GM23338 (cell line): ENCODE measurements at regions not wholly inside any gene's neighbourhood (a gene's known extent, or its start where the extent isn't known, plus 50 kb on each side); places are given as distances from the start of the nearest gene placed in this dataset.

Experiments
- ATAC-seq: fragments of 200-7000 bp; cut with Tn5 transposase; 3 replicates; pipeline ENCODE4 v1.9.1; 2020
- DNase-seq: peaks from one replicate; pipeline ENCODE4 v3.0.0-alpha.2; 2015; ENCODE audit warnings: low spot score
- H2AFZ ChIP-seq: fragments of 200-600 bp; sonication (generic); 2 replicates; pipeline ENCODE4 v1.8.0; 2016; ENCODE audit warnings: antibody characterized with exemption, mild to moderate bottlenecking, moderate library complexity
- H3F3A ChIP-seq: fragments of 200-600 bp; sonication (generic); replicated peaks from 2 replicates; pipeline ENCODE4 v1.8.0; 2017; ENCODE audit warnings: antibody characterized with exemption, mixed run types, low read depth
- H3K27ac ChIP-seq: fragments of 200-600 bp; sonication (generic); 2 replicates; pipeline ENCODE4 v1.6.1; 2016; ENCODE audit warnings: low read depth
- H3K27me3 ChIP-seq: fragments of 200-600 bp; sonication (generic); 2 replicates; pipeline ENCODE4 v1.8.0; 2016; ENCODE audit warnings: mild to moderate bottlenecking, mixed run types, moderate library complexity; ENCODE audit not compliant: insufficient read depth
- H3K36me3 ChIP-seq: fragments of 200-600 bp; sonication (generic); 2 replicates; pipeline ENCODE4 v1.8.0; 2016; ENCODE audit warnings: mild to moderate bottlenecking; ENCODE audit not compliant: insufficient read depth
- H3K4me1 ChIP-seq: fragments of 200-600 bp; sonication (generic); 2 replicates; pipeline ENCODE4 v1.8.0; 2016; ENCODE audit warnings: mild to moderate bottlenecking, moderate library complexity; ENCODE audit not compliant: insufficient read depth
- H3K4me2 ChIP-seq: fragments of 200-600 bp; sonication (generic); 2 replicates; pipeline ENCODE4 v1.7.1; 2017; ENCODE audit warnings: mixed run types
- H3K4me3 ChIP-seq: fragments of 200-600 bp; sonication (generic); 2 replicates; pipeline ENCODE4 v1.6.1; 2016; ENCODE audit warnings: mixed run types
- H3K79me2 ChIP-seq: fragments of 200-600 bp; sonication (generic); replicated peaks from 2 replicates; pipeline ENCODE4 v1.8.0; 2017; ENCODE audit warnings: mild to moderate bottlenecking; ENCODE audit not compliant: insufficient read depth
- H3K9me2 ChIP-seq: fragments of 200-600 bp; sonication (generic); 2 replicates; pipeline ENCODE4 v1.8.0; 2017; ENCODE audit not compliant: insufficient read depth
- H4K20me1 ChIP-seq: fragments of 200-600 bp; sonication (generic); replicated peaks from 2 replicates; pipeline ENCODE4 v1.8.0; 2017; ENCODE audit warnings: mild to moderate bottlenecking; ENCODE audit not compliant: insufficient read depth
- H3K27ac Mint-ChIP-seq: 2 replicates; pipeline ENCODE4 v1.8.0; 2020; ENCODE audit warnings: inconsistent platforms, mild to moderate bottlenecking, moderate library complexity, mixed read lengths
- H3K27me3 Mint-ChIP-seq: 3 replicates; pipeline ENCODE4 v1.8.0; 2022; ENCODE audit warnings: low read depth, mild to moderate bottlenecking, moderate library complexity, mixed read lengths, inconsistent platforms; ENCODE audit not compliant: insufficient read depth, poor library complexity
- H3K36me3 Mint-ChIP-seq: 3 replicates; pipeline ENCODE4 v1.8.0; 2021; ENCODE audit warnings: low read depth, mild to moderate bottlenecking, inconsistent platforms, moderate library complexity, mixed read lengths
- H3K4me1 Mint-ChIP-seq: 3 replicates; pipeline ENCODE4 v1.8.0; 2020; ENCODE audit warnings: mild to moderate bottlenecking, inconsistent platforms, mixed read lengths
- H3K4me3 Mint-ChIP-seq: 3 replicates; pipeline ENCODE4 v1.8.0; 2021; ENCODE audit warnings: moderate library complexity, mild to moderate bottlenecking, inconsistent platforms, mixed read lengths
- H3K9me3 Mint-ChIP-seq: 3 replicates; pipeline ENCODE4 v1.8.0; 2020; ENCODE audit warnings: moderate library complexity, mild to moderate bottlenecking, inconsistent platforms, mixed read lengths
- CREB1 ChIP-seq: fragments of 250-450 bp; sonication (Bioruptor Pico); IDR thresholded peaks from 2 replicates; pipeline ENCODE4 v1.5.0; 2020; ENCODE audit warnings: low read depth, mild to moderate bottlenecking, moderate library complexity
- CTCF ChIP-seq, 2 experiments: fragments of 200-600 bp in 1 of 2; sonication (generic) in 1 of 2; conservative IDR thresholded peaks; 2 replicates each; pipeline versions ENCODE4 v1.5.1 to v1.6.1; 2016 to 2017; ENCODE audit warnings: antibody characterized with exemption in 2 of 2, low read depth in 2 of 2, mild to moderate bottlenecking in 2 of 2, moderate library complexity in 1 of 2
- ETS1 ChIP-seq: IDR thresholded peaks from 2 replicates; pipeline ENCODE4 v1.6.1; 2016; ENCODE audit warnings: antibody characterized with exemption
- EZH2 ChIP-seq: fragments of 200-600 bp; sonication (generic); IDR thresholded peaks from one replicate; pipeline ENCODE4 v1.8.0; 2017; ENCODE audit warnings: antibody characterized with exemption, mild to moderate bottlenecking, low read depth; ENCODE audit not compliant: unreplicated experiment
- EZH2phosphoT487 ChIP-seq: fragments of 200-600 bp; sonication (generic); IDR thresholded peaks from one replicate; pipeline ENCODE4 v1.8.1; 2018; ENCODE audit warnings: antibody characterized with exemption; ENCODE audit not compliant: unreplicated experiment
- JUNB ChIP-seq: IDR thresholded peaks from one replicate; pipeline ENCODE4 v1.6.1; 2016; ENCODE audit warnings: antibody characterized with exemption; ENCODE audit not compliant: unreplicated experiment
- NANOG ChIP-seq: IDR thresholded peaks from 2 replicates; pipeline ENCODE4 v1.6.1; 2016; ENCODE audit warnings: antibody characterized with exemption, borderline replicate concordance
- POLR2AphosphoS5 ChIP-seq: IDR thresholded peaks from 2 replicates; pipeline ENCODE4 v1.6.1; 2016; ENCODE audit warnings: antibody characterized with exemption, low read depth
- REST ChIP-seq: IDR thresholded peaks from one replicate; pipeline ENCODE4 v1.6.1; 2018; ENCODE audit warnings: antibody characterized with exemption; ENCODE audit not compliant: unreplicated experiment
- STAT1 ChIP-seq: IDR thresholded peaks from one replicate; pipeline ENCODE4 v1.6.1; 2016; ENCODE audit warnings: antibody characterized with exemption; ENCODE audit not compliant: unreplicated experiment
- ZNF114 ChIP-seq: fragments of 250-450 bp; sonication (Bioruptor Pico); IDR thresholded peaks from 2 replicates; pipeline ENCODE4 v1.5.0; 2020; ENCODE audit warnings: mild to moderate bottlenecking, moderate library complexity
- ZNF331 ChIP-seq: fragments of 250-450 bp; sonication (Bioruptor Pico); IDR thresholded peaks from 2 replicates; pipeline ENCODE4 v1.5.0; 2020; ENCODE audit warnings: low read depth, mild to moderate bottlenecking, moderate library complexity
- ZNF462 ChIP-seq: fragments of 250-450 bp; sonication (Bioruptor Pico); IDR thresholded peaks from 2 replicates; pipeline ENCODE4 v1.5.0; 2020; ENCODE audit warnings: mild to moderate bottlenecking, moderate library complexity

- H3K27ac Mint-ChIP-seq = no peak overlapping the region
- Histone ChIP-seq H3F3A (no peaks in the 10 kb centered on the region), H3K27ac (no peak overlapping the region), H3K4me3 (no peak overlapping the region), H3K9me2 (no peaks in the 10 kb centered on the region), H3K36me3 (no peaks in the 10 kb centered on the region), H3K27me3 (peaks cover 27% of the 10 kb centered on the region), H3K79me2 (no peaks in the 10 kb centered on the region), H2AFZ (no peak overlapping the region), H3K4me1 (peaks cover 18% of the 10 kb centered on the region), H3K4me2 (no peak overlapping the region), H4K20me1 (no peaks in the 10 kb centered on the region)
- TF ChIP-seq EZH2phosphoT487 (no peak), CTCF (conservative IDR thresholded peaks at IDR 0.05; ENCODE audit: low read depth in 2 of 2) (no peak), REST (no peak), ETS1 (no peak), ZNF462 (CRISPR knock-in tag) (no peak), EZH2 (no peak), ZNF331 (CRISPR knock-in tag) (no peak), ZNF114 (CRISPR knock-in tag) (no peak), JUNB (no peak), NANOG (no peak), POLR2AphosphoS5 (no peak), STAT1 (no peak), CREB1 (CRISPR knock-in tag) (no peak)
- H3K4me1 Mint-ChIP-seq = peaks cover 16% of the 10 kb centered on the region
- no peaks in the 10 kb centered on the region for H3K9me3 Mint-ChIP-seq
- DNase-seq = no peak
- H3K36me3 Mint-ChIP-seq = no peaks in the 10 kb centered on the region
- ATAC-seq = no peak
- H3K27me3 Mint-ChIP-seq = peaks cover 3% of the 10 kb centered on the region
- H3K4me3 Mint-ChIP-seq = no peak overlapping the region
These were observed 118.7 kb downstream of the ZNF281 start for GRCh38 chr1:200291106-200291505.
